Keratinocyte (primary cell): ENCODE measurements at regions not wholly inside any gene's neighbourhood (a gene's known extent, or its start where the extent isn't known, plus 50 kb on each side); places are given as distances from the start of the nearest gene placed in this dataset.

ENCODE experiments used
- DNase-seq: peaks from one replicate; pipeline ENCODE4 v3.0.0-alpha.2; 2011; ENCODE audit warnings: low read depth, missing footprints, low spot score
- FAIRE-seq: peaks from 2 replicates; lab custom pipeline; 2011; peaks lifted over from hg19 to GRCh38; lab: Jason Lieb, UNC
- H2AFZ ChIP-seq: 2 replicates; pipeline ENCODE4 v1.6.0; 2012; ENCODE audit warnings: low read length, control low read depth, inconsistent platforms; ENCODE audit not compliant: control insufficient read depth
- H3K27ac ChIP-seq: 2 replicates; pipeline ENCODE4 v1.5.1; 2011; ENCODE audit warnings: low read length; ENCODE audit not compliant: control insufficient read depth, insufficient read depth
- H3K27me3 ChIP-seq: 3 replicates; pipeline ENCODE4 v1.6.0; 2011; ENCODE audit warnings: low read length; ENCODE audit not compliant: control insufficient read depth, insufficient read depth; ENCODE audit errors: extremely low read depth
- H3K36me3 ChIP-seq, 2 experiments: 2 replicates in 1 of 2; 3 replicates in 1 of 2; pipeline ENCODE4 v1.5.1; 2011; ENCODE audit warnings: low read length in 2 of 2, mild to moderate bottlenecking in 1 of 2; ENCODE audit not compliant: control insufficient read depth in 2 of 2, insufficient read depth in 2 of 2; ENCODE audit errors: extremely low read depth in 1 of 2
- H3K4me1 ChIP-seq: 3 replicates; pipeline ENCODE4 v1.5.1; 2011; ENCODE audit warnings: low read length; ENCODE audit not compliant: control insufficient read depth, insufficient read depth; ENCODE audit errors: extremely low read depth
- H3K4me2 ChIP-seq: 3 replicates; pipeline ENCODE4 v1.6.0; 2011; ENCODE audit warnings: low read depth, low read length; ENCODE audit not compliant: control insufficient read depth, insufficient read depth; ENCODE audit errors: extremely low read depth
- H3K4me3 ChIP-seq, 3 experiments: fragments of 200-600 bp in 1 of 3; sonication (generic) in 1 of 3; 2 replicates in 2 of 3; 3 replicates in 1 of 3; pipeline ENCODE4 v1.5.1; 2011 to 2016; ENCODE audit warnings: low read length in 3 of 3, mild to moderate bottlenecking in 3 of 3, control low read depth in 2 of 3, inconsistent platforms in 1 of 3, low read depth in 1 of 3, mixed read lengths in 1 of 3, mixed run types in 1 of 3, moderate library complexity in 1 of 3; ENCODE audit not compliant: control insufficient read depth in 2 of 3, insufficient read depth in 2 of 3; ENCODE audit errors: extremely low read depth in 1 of 3
- H3K79me2 ChIP-seq: 2 replicates; pipeline ENCODE4 v1.6.0; 2012; ENCODE audit warnings: low read length; ENCODE audit not compliant: control insufficient read depth, insufficient read depth
- H3K9ac ChIP-seq: 3 replicates; pipeline ENCODE4 v1.6.0; 2011; ENCODE audit warnings: low read length; ENCODE audit not compliant: control insufficient read depth, insufficient read depth; ENCODE audit errors: extremely low read depth
- H3K9me1 ChIP-seq: 3 replicates; pipeline ENCODE4 v1.6.0; 2011; ENCODE audit warnings: low read length; ENCODE audit not compliant: control insufficient read depth, insufficient read depth; ENCODE audit errors: extremely low read depth
- H3K9me3 ChIP-seq: 2 replicates; pipeline ENCODE4 v1.5.1; 2012; ENCODE audit warnings: low read depth, low read length; ENCODE audit not compliant: control insufficient read depth
- H4K20me1 ChIP-seq: 3 replicates; pipeline ENCODE4 v1.6.0; 2011; ENCODE audit warnings: low read length; ENCODE audit not compliant: control insufficient read depth, insufficient read depth; ENCODE audit errors: extremely low read depth
- EZH2 ChIP-seq: IDR thresholded peaks from one replicate; pipeline ENCODE4 v1.6.1; 2012; ENCODE audit warnings: inconsistent platforms, mild to moderate bottlenecking, low read length, moderate library complexity
- dilution Hi-C: fragments of 300-500 bp; cut with MboI; formaldehyde crosslinking; loops from one replicate; pipeline ENCODE4 v1.7.0; 2020; ENCODE audit warnings: low sequenced_read_pairs; ENCODE audit not compliant: extremely low pct_ligation_motif_present
- TF ChIP-seq, protein P1 (sequence below), 3 experiments: IDR thresholded peaks in 1 of 3; conservative IDR thresholded peaks in 1 of 3; optimal IDR thresholded peaks in 1 of 3; 2 replicates in 2 of 3; 3 replicates in 1 of 3; pipeline versions ENCODE3 to v1.5.1; 2011; ENCODE audit warnings: low read length in 3 of 3, mild to moderate bottlenecking in 3 of 3, moderate library complexity in 2 of 3, control low read depth in 1 of 3, inconsistent platforms in 1 of 3; ENCODE audit not compliant: insufficient read depth in 2 of 3; ENCODE audit errors: extremely low read depth in 1 of 3

DNA sequence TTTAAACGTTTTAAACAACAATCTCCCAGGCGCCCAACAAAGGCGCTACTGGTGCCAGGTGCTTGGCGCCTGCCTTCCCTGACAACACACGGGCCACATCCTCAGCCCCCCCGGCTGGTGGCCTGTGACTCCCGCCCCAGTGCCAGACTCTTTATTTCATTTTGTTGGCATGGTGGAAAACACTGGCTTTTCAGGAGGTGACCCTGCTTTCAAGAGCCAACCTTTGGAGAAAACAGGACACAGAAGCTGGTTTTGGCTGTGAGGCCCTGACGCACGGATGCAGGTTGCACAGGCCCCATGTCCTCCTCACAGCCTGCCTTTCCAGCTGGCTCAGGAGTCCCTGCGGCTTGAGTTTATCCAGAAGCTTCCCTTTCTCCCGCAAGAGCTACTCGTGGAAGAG, 100.0 kb downstream of the METRNL start:
- H4K20me1 ChIP-seq, result peaks cover 2% of the 10 kb centered on the region
- H3K9ac ChIP-seq, result no peak overlapping the region
- TF ChIP-seq, protein P1, sequence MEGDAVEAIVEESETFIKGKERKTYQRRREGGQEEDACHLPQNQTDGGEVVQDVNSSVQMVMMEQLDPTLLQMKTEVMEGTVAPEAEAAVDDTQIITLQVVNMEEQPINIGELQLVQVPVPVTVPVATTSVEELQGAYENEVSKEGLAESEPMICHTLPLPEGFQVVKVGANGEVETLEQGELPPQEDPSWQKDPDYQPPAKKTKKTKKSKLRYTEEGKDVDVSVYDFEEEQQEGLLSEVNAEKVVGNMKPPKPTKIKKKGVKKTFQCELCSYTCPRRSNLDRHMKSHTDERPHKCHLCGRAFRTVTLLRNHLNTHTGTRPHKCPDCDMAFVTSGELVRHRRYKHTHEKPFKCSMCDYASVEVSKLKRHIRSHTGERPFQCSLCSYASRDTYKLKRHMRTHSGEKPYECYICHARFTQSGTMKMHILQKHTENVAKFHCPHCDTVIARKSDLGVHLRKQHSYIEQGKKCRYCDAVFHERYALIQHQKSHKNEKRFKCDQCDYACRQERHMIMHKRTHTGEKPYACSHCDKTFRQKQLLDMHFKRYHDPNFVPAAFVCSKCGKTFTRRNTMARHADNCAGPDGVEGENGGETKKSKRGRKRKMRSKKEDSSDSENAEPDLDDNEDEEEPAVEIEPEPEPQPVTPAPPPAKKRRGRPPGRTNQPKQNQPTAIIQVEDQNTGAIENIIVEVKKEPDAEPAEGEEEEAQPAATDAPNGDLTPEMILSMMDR (optimal IDR thresholded peaks at IDR 0.05 in 1 of 3, IDR thresholded peaks at IDR 0.05 in 1 of 3, conservative IDR thresholded peaks at IDR 0.05 in 1 of 3; ENCODE audit: extremely low read depth in 1 of 3, insufficient read depth in 2 of 3, low read length in 3 of 3), result no peak
- dilution Hi-C loops, result no loop called here
- FAIRE-seq (no peak), DNase-seq (no peak)
- H3K9me1 ChIP-seq, result no peaks in the 10 kb centered on the region
- H3K4me1 ChIP-seq, result no peaks in the 10 kb centered on the region
- no peaks in the 10 kb centered on the region for H3K79me2 ChIP-seq
- H3K27ac ChIP-seq, result no peak overlapping the region
- H3K36me3 ChIP-seq, result no peaks in the 10 kb centered on the region
- H3K27me3 ChIP-seq, result peaks cover 9% of the 10 kb centered on the region
- no peak overlapping the region for H3K4me3 ChIP-seq
- no peak overlapping the region for H2AFZ ChIP-seq
- no peaks in the 10 kb centered on the region for H3K9me3 ChIP-seq
- no peak overlapping the region for H3K4me2 ChIP-seq

DNA sequence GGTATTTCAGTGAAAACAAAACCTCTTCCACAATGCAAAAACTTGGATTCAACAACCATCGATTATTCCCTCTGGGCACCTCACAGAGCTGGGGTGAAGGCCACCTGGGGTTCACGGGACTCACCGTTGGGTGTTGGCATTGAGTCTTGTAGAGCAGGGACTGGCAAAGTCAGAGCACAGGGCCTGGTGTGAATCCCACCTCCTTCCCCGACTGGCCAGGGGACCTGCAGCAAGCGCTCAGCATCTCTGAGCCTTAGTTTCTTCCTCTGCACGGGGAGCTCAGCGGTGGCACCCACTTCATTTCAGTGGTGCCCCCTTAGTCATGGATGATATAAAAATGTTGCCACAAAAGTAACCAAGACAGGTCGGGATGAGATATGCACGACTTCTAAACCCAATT, 100.4 kb downstream of the METRNL start:
- no peaks in the 10 kb centered on the region for H3K4me1 ChIP-seq
- dilution Hi-C loops, result no loop called here
- H3K27ac ChIP-seq, result no peak overlapping the region
- H3K4me2 ChIP-seq, result no peak overlapping the region
- no peak overlapping the region for H3K4me3 ChIP-seq
- DNase-seq (no peak), FAIRE-seq (no peak)
- H3K9ac ChIP-seq, result no peak overlapping the region
- H3K9me3 ChIP-seq, result no peaks in the 10 kb centered on the region
- H3K9me1 ChIP-seq, result no peaks in the 10 kb centered on the region
- H2AFZ ChIP-seq, result no peak overlapping the region
- TF ChIP-seq, protein P1 (optimal IDR thresholded peaks at IDR 0.05 in 1 of 3, IDR thresholded peaks at IDR 0.05 in 1 of 3, conservative IDR thresholded peaks at IDR 0.05 in 1 of 3; ENCODE audit: extremely low read depth in 1 of 3, insufficient read depth in 2 of 3, low read length in 3 of 3), result no peak
- TF ChIP-seq EZH2, result no peak
- H4K20me1 ChIP-seq, result peaks cover 2% of the 10 kb centered on the region
- no peaks in the 10 kb centered on the region for H3K36me3 ChIP-seq
- H3K27me3 ChIP-seq, result peaks cover 9% of the 10 kb centered on the region
- H3K79me2 ChIP-seq, result no peaks in the 10 kb centered on the region
